ENCODE measurements at regions not wholly inside any gene's neighbourhood (a gene's known extent, or its start where the extent isn't known, plus 50 kb on each side); places are given as distances from the start of the nearest gene placed in this dataset.

GRCh38 chr5:38094889-38095288 lies 163.5 kb upstream of the EGFLAM start:
- DNase-seq = no peak

- DNase-seq = no peak
Measured at GRCh38 chr5:38093855-38094254, 164.5 kb upstream of the EGFLAM start.

- DNase-seq = no peak
Measured at GRCh38 chr5:38086777-38087176, 171.6 kb upstream of the EGFLAM start.

- no peak for DNase-seq
Measured at GRCh38 chr5:38079620-38080402, 178.5 kb upstream of the EGFLAM start.

GRCh38 chr5:38078161-38078560 lies 180.2 kb upstream of the EGFLAM start:
- no peak for DNase-seq

- no peak for DNase-seq
Measured at GRCh38 chr5:38077652-38078051, 180.7 kb upstream of the EGFLAM start.

- no peak for DNase-seq
Measured at GRCh38 chr5:38071831-38072694, 186.3 kb upstream of the EGFLAM start.

GRCh38 chr5:38070304-38070950 lies 187.9 kb upstream of the EGFLAM start:
- DNase-seq = no peak

GRCh38 chr5:38069360-38069759 lies 189.0 kb upstream of the EGFLAM start:
- no peak for DNase-seq

- DNase-seq = no peak
Measured at GRCh38 chr5:38060354-38060753, 198.0 kb upstream of the EGFLAM start.

- no peak for DNase-seq
Measured at GRCh38 chr5:38059876-38060275, 198.5 kb upstream of the EGFLAM start.

GRCh38 chr5:38051711-38052511 lies 206.4 kb upstream of the EGFLAM start:
- no peak for DNase-seq

- DNase-seq = no peak
Measured at GRCh38 chr5:38048400-38048799, 208.6 kb upstream of the GDNF start.

GRCh38 chr5:38046103-38046502 lies 206.3 kb upstream of the GDNF start:
- DNase-seq = no peak

GRCh38 chr5:38045446-38045845 lies 205.6 kb upstream of the GDNF start:
- DNase-seq = no peak

- no peak for DNase-seq
Measured at GRCh38 chr5:38039826-38040225, 200.0 kb upstream of the GDNF start.

GRCh38 chr5:38039091-38039490 lies 199.2 kb upstream of the GDNF start:
- DNase-seq = no peak

GRCh38 chr5:38036765-38037164 lies 196.9 kb upstream of the GDNF start:
- no peak for DNase-seq

GRCh38 chr5:38032149-38032548 lies 192.3 kb upstream of the GDNF start:
- no peak for DNase-seq

- DNase-seq = no peak
Measured at GRCh38 chr5:38031304-38031703, 191.5 kb upstream of the GDNF start.

- DNase-seq = no peak
Measured at GRCh38 chr5:38029397-38030065, 189.7 kb upstream of the GDNF start.

- no peak for DNase-seq
Measured at GRCh38 chr5:38023799-38024198, 184.0 kb upstream of the GDNF start.
